Heart left ventricle (tissue), 13 donors: ENCODE measurements at regions not wholly inside any gene's neighbourhood (a gene's known extent, or its start where the extent isn't known, plus 50 kb on each side); places are given as distances from the start of the nearest gene placed in this dataset.

Experiments
- POLR2A ChIP-seq, 2 donors: fragments of 450-650 bp; IDR thresholded peaks; one replicate each; pipeline ENCODE4 v1.6.1; 2017; ENCODE audit warnings: antibody characterized with exemption in 2 of 2, mild to moderate bottlenecking in 2 of 2, moderate library complexity in 2 of 2
- TF ChIP-seq, protein P1 (sequence below), 12 donors: fragments of 200-600 bp; sonication (generic) in 4 of 12; IDR thresholded peaks; one replicate each; pipeline versions ENCODE4 v1.5.0 to v1.8.0; 2018 to 2022; ENCODE audit warnings: antibody characterized with exemption in 12 of 12, mild to moderate bottlenecking in 5 of 12
- donor health status: ischemic (EF 13 %, LVEDD 7.1; RV severe dilation, severe dysfunction).
- donor health status: DM: no; HTN: yes; CAD: no.
- donor health status: DM: no; HTN: no; CAD: no.
- donor health status: ischemic (EF 25% LVEDD 6.9; RV normal size, moderate dysfunction).
- donor health status: ischemic (EF 25% LVEDD 5.7; RV mildly dilated, moderate dysfunction).
- donor health status: ischemic (EF 35%, LVEDD 5.7; RV mildly dilated, moderate dysfunction).
- donor health status: nonischemic (EF 11% LVEDD 7.7; RV severe dilation, severe dysfunction).
- donor health status: DM: yes; HTN: yes; CAD: no.
- donor health status: PGD.
- donor health status: ischemic (EF 29% LVEDD 5.4; RV normal size, mild dysfunction).
- donor health status: nonischemic (EF 23%, LVEDD 6.1; RV moderate dilation, normal function).

DNA sequence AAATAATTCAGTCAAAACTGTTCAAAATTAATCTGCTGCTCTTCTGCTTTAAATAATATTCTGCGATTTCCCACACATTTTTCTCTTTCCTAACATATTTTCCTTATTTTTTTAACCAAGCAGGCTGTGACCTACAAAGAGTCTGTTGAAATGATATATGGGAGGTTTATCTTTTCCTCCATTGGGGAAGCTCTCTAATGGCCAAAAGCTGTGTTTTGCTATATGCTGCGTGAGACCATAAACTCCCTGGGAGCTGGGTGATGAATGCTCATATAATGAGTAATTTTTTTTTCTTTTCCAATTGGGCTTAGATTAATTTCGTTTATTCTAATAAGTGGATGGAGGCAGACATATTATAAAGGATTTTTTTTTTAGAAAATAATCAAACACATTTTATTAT is 72.2 kb upstream of the MAP2 start:
- TF ChIP-seq POLR2A (IDR thresholded peaks at IDR 0.05), result no peak
- TF ChIP-seq, protein P1, sequence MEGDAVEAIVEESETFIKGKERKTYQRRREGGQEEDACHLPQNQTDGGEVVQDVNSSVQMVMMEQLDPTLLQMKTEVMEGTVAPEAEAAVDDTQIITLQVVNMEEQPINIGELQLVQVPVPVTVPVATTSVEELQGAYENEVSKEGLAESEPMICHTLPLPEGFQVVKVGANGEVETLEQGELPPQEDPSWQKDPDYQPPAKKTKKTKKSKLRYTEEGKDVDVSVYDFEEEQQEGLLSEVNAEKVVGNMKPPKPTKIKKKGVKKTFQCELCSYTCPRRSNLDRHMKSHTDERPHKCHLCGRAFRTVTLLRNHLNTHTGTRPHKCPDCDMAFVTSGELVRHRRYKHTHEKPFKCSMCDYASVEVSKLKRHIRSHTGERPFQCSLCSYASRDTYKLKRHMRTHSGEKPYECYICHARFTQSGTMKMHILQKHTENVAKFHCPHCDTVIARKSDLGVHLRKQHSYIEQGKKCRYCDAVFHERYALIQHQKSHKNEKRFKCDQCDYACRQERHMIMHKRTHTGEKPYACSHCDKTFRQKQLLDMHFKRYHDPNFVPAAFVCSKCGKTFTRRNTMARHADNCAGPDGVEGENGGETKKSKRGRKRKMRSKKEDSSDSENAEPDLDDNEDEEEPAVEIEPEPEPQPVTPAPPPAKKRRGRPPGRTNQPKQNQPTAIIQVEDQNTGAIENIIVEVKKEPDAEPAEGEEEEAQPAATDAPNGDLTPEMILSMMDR (IDR thresholded peaks at IDR 0.05), result no peak
